H1 (cell line): ENCODE measurements at regions not wholly inside any gene's neighbourhood (a gene's known extent, or its start where the extent isn't known, plus 50 kb on each side); places are given as distances from the start of the nearest gene placed in this dataset.

Experiments
- CTCF ChIA-PET: fragments of 300-600 bp; sonication (Branson Sonifier 250); formaldehyde crosslinking; loops from one replicate; lab custom pipeline; 2021; ENCODE audit not compliant: partially characterized antibody; lab: Charles Lee
- POLR2A ChIA-PET: fragments of 300-600 bp; sonication (Branson Sonifier 250); formaldehyde crosslinking; loops from one replicate; lab custom pipeline; 2021; ENCODE audit warnings: inconsistent platforms; ENCODE audit not compliant: partially characterized antibody; lab: Charles Lee
- DNase-seq, 2 experiments: peaks; one replicate each; pipeline versions ENCODE4 v3.0.0 to v3.0.0-alpha.2; 2010 to 2022; ENCODE audit warnings: low spot score in 2 of 2, low read depth in 1 of 2, mixed read lengths in 1 of 2
- FAIRE-seq: peaks from 2 replicates; lab custom pipeline; 2011; peaks lifted over from hg19 to GRCh38; lab: Jason Lieb, UNC
- H2AFZ ChIP-seq: 2 replicates; pipeline ENCODE4 v1.8.1; 2012; ENCODE audit warnings: low read length, inconsistent platforms
- H2AK5ac ChIP-seq: 2 replicates; pipeline ENCODE4 v1.6.1; 2013; ENCODE audit warnings: low read depth, low read length
- H2BK120ac ChIP-seq: replicated peaks from 2 replicates; pipeline ENCODE3; 2013; ENCODE audit warnings: low read depth, low read length, inconsistent platforms
- H2BK12ac ChIP-seq: 2 replicates; pipeline ENCODE4 v1.6.1; 2013; ENCODE audit warnings: low read depth, low read length
- H2BK15ac ChIP-seq: 2 replicates; pipeline ENCODE4 v1.6.1; 2013; ENCODE audit warnings: low read length
- H2BK20ac ChIP-seq: 2 replicates; pipeline ENCODE4 v1.6.1; 2013; ENCODE audit warnings: low read length
- H2BK5ac ChIP-seq: 2 replicates; pipeline ENCODE4 v1.6.1; 2013; ENCODE audit warnings: low read depth, low read length
- H3K14ac ChIP-seq: 2 replicates; pipeline ENCODE4 v1.6.1; 2013; ENCODE audit warnings: inconsistent platforms; ENCODE audit not compliant: insufficient read length
- H3K18ac ChIP-seq: 2 replicates; pipeline ENCODE4 v1.6.1; 2013; ENCODE audit warnings: low read length; ENCODE audit errors: extremely low read depth
- H3K23ac ChIP-seq: 2 replicates; pipeline ENCODE4 v1.6.1; 2013; ENCODE audit warnings: inconsistent platforms; ENCODE audit not compliant: insufficient read length
- H3K23me2 ChIP-seq: 2 replicates; pipeline ENCODE4 v1.6.1; 2013; ENCODE audit warnings: low read depth, low read length
- H3K27ac ChIP-seq: 2 replicates; pipeline ENCODE4 v1.6.1; 2011; ENCODE audit warnings: low read depth, low read length, inconsistent platforms
- H3K27me3 ChIP-seq, 4 experiments: replicated peaks in 1 of 4; 1 replicate in 1 of 4; 2 replicates in 3 of 4; pipeline versions ENCODE4 v1.6.1 to v1.8.1; 2011 to 2013; ENCODE audit warnings: low read length in 3 of 4, mild to moderate bottlenecking in 3 of 4, inconsistent platforms in 2 of 4, mixed read lengths in 2 of 4, moderate library complexity in 1 of 4; ENCODE audit not compliant: control insufficient read depth in 3 of 4, insufficient read depth in 3 of 4; ENCODE audit errors: extremely low read depth in 1 of 4
- H3K36me3 ChIP-seq, 4 experiments: 2 replicates each; pipeline versions ENCODE4 v1.6.1 to v1.8.1; 2011 to 2013; ENCODE audit warnings: mild to moderate bottlenecking in 4 of 4, low read length in 3 of 4, moderate library complexity in 2 of 4, control low read depth in 1 of 4, inconsistent platforms in 1 of 4; ENCODE audit not compliant: insufficient read depth in 4 of 4, control insufficient read depth in 2 of 4
- H3K4ac ChIP-seq: replicated peaks from 2 replicates; pipeline ENCODE3; 2013; ENCODE audit warnings: low read length, low read depth, mixed read lengths, inconsistent platforms; ENCODE audit not compliant: insufficient read length
- H3K4me1 ChIP-seq, 4 experiments: replicated peaks in 1 of 4; 1 replicate in 1 of 4; 2 replicates in 3 of 4; pipeline versions ENCODE4 v1.6.1 to v1.8.1; 2011 to 2013; ENCODE audit warnings: low read length in 3 of 4, inconsistent platforms in 2 of 4, mixed read lengths in 1 of 4; ENCODE audit not compliant: insufficient read depth in 4 of 4, control insufficient read depth in 3 of 4
- H3K4me2 ChIP-seq, 2 experiments: 2 replicates each; pipeline versions ENCODE4 v1.6.1 to v1.8.1; 2011 to 2013; ENCODE audit warnings: low read depth in 2 of 2, low read length in 2 of 2, control low read depth in 1 of 2, inconsistent platforms in 1 of 2, mild to moderate bottlenecking in 1 of 2; ENCODE audit not compliant: insufficient read depth in 1 of 2
- H3K4me3 ChIP-seq, 4 experiments: fragments of 200-600, 300-600 bp in 1 of 4; sonication (generic), shearing (Covaris generic), sonication (Bioruptor Twin) in 1 of 4; 2 replicates each; pipeline versions ENCODE4 v1.5.1 to v1.8.1; 2011 to 2016; ENCODE audit warnings: low read length in 4 of 4, low read depth in 3 of 4, control low read depth in 2 of 4, inconsistent platforms in 2 of 4, mild to moderate bottlenecking in 2 of 4, mixed read lengths in 1 of 4, moderate library complexity in 1 of 4; ENCODE audit not compliant: insufficient read depth in 2 of 4; ENCODE audit errors: extremely low read depth in 1 of 4
- H3K56ac ChIP-seq: replicated peaks from 2 replicates; pipeline ENCODE3; 2013; ENCODE audit warnings: low read depth, mild to moderate bottlenecking, mixed read lengths, low read length, inconsistent platforms; ENCODE audit not compliant: insufficient read length
- H3K79me1 ChIP-seq: 2 replicates; pipeline ENCODE4 v1.6.1; 2013; ENCODE audit warnings: low read depth, low read length, control low read depth
- H3K79me2 ChIP-seq, 2 experiments: 2 replicates each; pipeline versions ENCODE4 v1.6.1 to v1.8.1; 2012 to 2013; ENCODE audit warnings: low read length in 2 of 2, mild to moderate bottlenecking in 2 of 2, inconsistent platforms in 1 of 2; ENCODE audit not compliant: insufficient read depth in 2 of 2, control insufficient read depth in 1 of 2
- H3K9ac ChIP-seq, 4 experiments: replicated peaks in 1 of 4; 1 replicate in 1 of 4; 2 replicates in 3 of 4; pipeline versions ENCODE4 v1.6.1 to v1.8.1; 2011 to 2013; ENCODE audit warnings: low read depth in 3 of 4, low read length in 3 of 4, control low read depth in 2 of 4, mild to moderate bottlenecking in 2 of 4, moderate library complexity in 2 of 4, inconsistent platforms in 1 of 4; ENCODE audit errors: extremely low read depth in 1 of 4
- H3K9me3 ChIP-seq, 2 experiments: 2 replicates each; pipeline versions ENCODE4 v1.6.1 to v1.8.1; 2012 to 2013; ENCODE audit warnings: mild to moderate bottlenecking in 2 of 2, moderate library complexity in 2 of 2, control low read depth in 1 of 2, inconsistent platforms in 1 of 2, low read depth in 1 of 2, low read length in 1 of 2, mixed read lengths in 1 of 2; ENCODE audit not compliant: insufficient read depth in 2 of 2
- H4K20me1 ChIP-seq, 2 experiments: replicated peaks in 1 of 2; 2 replicates each; pipeline versions ENCODE3 to v1.8.1; 2011 to 2013; ENCODE audit warnings: inconsistent platforms in 2 of 2, low read length in 2 of 2, mild to moderate bottlenecking in 1 of 2; ENCODE audit not compliant: insufficient read depth in 2 of 2, control insufficient read depth in 1 of 2
- H4K5ac ChIP-seq: 2 replicates; pipeline ENCODE4 v1.6.1; 2013; ENCODE audit warnings: low read length, low read depth, mixed read lengths, inconsistent platforms; ENCODE audit not compliant: insufficient read length
- H4K8ac ChIP-seq: 2 replicates; pipeline ENCODE4 v1.8.0; 2013; ENCODE audit warnings: mild to moderate bottlenecking, moderate library complexity, low read length, inconsistent platforms; ENCODE audit not compliant: insufficient read depth; ENCODE audit errors: extremely low read depth
- H4K91ac ChIP-seq: replicated peaks from 2 replicates; pipeline ENCODE3; 2013; ENCODE audit warnings: low read length, mixed read lengths, inconsistent platforms; ENCODE audit not compliant: insufficient read length
- ASH2L ChIP-seq: fragments of 200-600, 300-600 bp; sonication (generic); IDR thresholded peaks from one replicate; pipeline ENCODE4 v1.7.1; 2017; ENCODE audit warnings: low read length
- CHD1 ChIP-seq: IDR thresholded peaks from 2 replicates; pipeline ENCODE4 v1.6.1; 2012; ENCODE audit warnings: low read depth, low read length, improper control_type of control experiment
- CHD2 ChIP-seq: IDR thresholded peaks from 2 replicates; pipeline ENCODE4 v1.6.1; 2012; ENCODE audit warnings: low read length, improper control_type of control experiment
- GABPA ChIP-seq: IDR thresholded peaks from 2 replicates; pipeline ENCODE4 v1.6.1; 2011; ENCODE audit warnings: mild to moderate bottlenecking, low read length, moderate library complexity, borderline replicate concordance; ENCODE audit not compliant: insufficient read depth
- HDAC6 ChIP-seq: IDR thresholded peaks from one replicate; pipeline ENCODE4 v1.7.1; 2012; ENCODE audit warnings: low read depth, mild to moderate bottlenecking, inconsistent platforms, low read length, moderate library complexity
- JUND ChIP-seq: IDR thresholded peaks from 2 replicates; pipeline ENCODE4 v1.6.1; 2011; ENCODE audit warnings: mild to moderate bottlenecking, improper control_type of control experiment, low read length
- PHF8 ChIP-seq: fragments of 200-600 bp; sonication (generic); conservative IDR thresholded peaks from 2 replicates; pipeline ENCODE4 v1.7.1; 2012; ENCODE audit warnings: low read depth, mild to moderate bottlenecking, inconsistent platforms, low read length, moderate library complexity
- POU5F1 ChIP-seq: IDR thresholded peaks from 2 replicates; pipeline ENCODE4 v1.6.1; 2011; ENCODE audit warnings: low read depth, mild to moderate bottlenecking, low read length, moderate library complexity
- RFX5 ChIP-seq: IDR thresholded peaks from 2 replicates; pipeline ENCODE4 v1.6.1; 2011; ENCODE audit warnings: low read depth, low read length, improper control_type of control experiment, borderline replicate concordance
- SIN3A ChIP-seq, 2 experiments: IDR thresholded peaks in 1 of 2; conservative IDR thresholded peaks in 1 of 2; 2 replicates each; pipeline ENCODE4 v1.6.1; 2011 to 2012; ENCODE audit warnings: low read length in 2 of 2, improper control_type of control experiment in 1 of 2, low read depth in 1 of 2, mild to moderate bottlenecking in 1 of 2
- SIX5 ChIP-seq: IDR thresholded peaks from 2 replicates; pipeline ENCODE4 v1.6.1; 2011; ENCODE audit warnings: mild to moderate bottlenecking, low read depth, low read length
- SP4 ChIP-seq: IDR thresholded peaks from 2 replicates; pipeline ENCODE4 v1.6.1; 2012; ENCODE audit warnings: low read length, inconsistent platforms
- TAF1 ChIP-seq: IDR thresholded peaks from 2 replicates; pipeline ENCODE4 v1.6.1; 2011; ENCODE audit warnings: mild to moderate bottlenecking, low read depth, low read length
- TBP ChIP-seq: IDR thresholded peaks from 2 replicates; pipeline ENCODE4 v1.6.1; 2011; ENCODE audit warnings: low read depth, low read length, improper control_type of control experiment
- TEAD4 ChIP-seq: IDR thresholded peaks from 2 replicates; pipeline ENCODE4 v1.6.1; 2012; ENCODE audit warnings: low read depth, low read length, inconsistent platforms, mixed read lengths
- YY1 ChIP-seq: IDR thresholded peaks from 2 replicates; pipeline ENCODE4 v1.6.1; 2011; ENCODE audit warnings: low read depth, mild to moderate bottlenecking, low read length
- WGBS, 2 experiments: shearing (Covaris generic) in 1 of 2; methylation state at CpG; one replicate each; pipeline versions ENCODE4 v1.1.6 to v1.1.7; 2013 to 2015; ENCODE audit warnings: low lambda C conversion rate in 2 of 2, mixed read lengths in 2 of 2, inconsistent platforms in 1 of 2, low coverage in 1 of 2, missing lambda C conversion rate in 1 of 2; ENCODE audit not compliant: insufficient replicate concordance in 2 of 2, insufficient coverage in 1 of 2, insufficient read length in 1 of 2; ENCODE audit errors: extremely low coverage in 1 of 2, missing lambda C conversion rate in 1 of 2; 5-methylcytosine and 5-hydroxymethylcytosine counted together

DNA sequence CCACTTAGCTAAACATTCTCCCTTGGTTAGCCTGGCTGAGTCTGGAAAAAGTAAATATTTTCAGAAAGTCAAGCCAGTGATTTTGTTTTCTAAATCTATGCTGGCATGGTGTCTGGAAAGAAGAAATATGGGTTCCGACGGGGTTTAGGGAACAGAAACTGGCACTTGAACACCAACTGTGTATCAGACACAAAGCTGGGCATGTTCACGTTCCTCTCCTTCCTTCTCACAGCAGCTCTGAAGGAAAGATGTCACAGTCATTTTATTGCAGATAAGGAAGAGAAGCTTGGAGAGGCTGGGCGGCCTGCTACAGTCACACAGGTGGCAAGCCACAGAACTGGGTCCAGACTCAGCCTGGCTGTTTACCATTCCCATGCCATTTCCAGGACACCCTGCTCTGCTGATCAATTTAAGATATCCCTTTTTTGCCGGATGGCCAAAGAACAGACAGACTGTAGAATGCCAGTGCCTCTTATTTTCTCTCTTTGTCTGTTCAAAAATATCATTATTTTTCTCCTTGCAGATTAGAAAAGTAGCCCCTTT, 118.8 kb downstream of the HERPUD2 start:
- H3K14ac ChIP-seq: no peak overlapping the region
- no peak overlapping the region for H4K8ac ChIP-seq
- DNase-seq (no peak), FAIRE-seq (no peak)
- no peak overlapping the region for H3K4me3 ChIP-seq
- no peak overlapping the region for H2BK5ac ChIP-seq
- no peaks in the 10 kb centered on the region for H3K4me1 ChIP-seq
- H3K18ac ChIP-seq: no peak overlapping the region
- H2AFZ ChIP-seq: no peak overlapping the region
- no peak overlapping the region for H4K91ac ChIP-seq
- no peak overlapping the region for H3K4me2 ChIP-seq
- ChIA-PET POLR2A (no interaction called here), CTCF (interaction anchor here (0.6 to 2.7 kb wide), 2 partner anchors 17 to 141 kb away, joined by 3 to 11 read pairs; no protein-coding TSS in a partner anchor)
- H3K9ac ChIP-seq: no peak overlapping the region
- no peak overlapping the region for H3K23ac ChIP-seq
- H2BK15ac ChIP-seq: no peak overlapping the region
- H3K9me3 ChIP-seq: no peaks in the 10 kb centered on the region
- H3K4ac ChIP-seq: no peak overlapping the region
- no peaks in the 10 kb centered on the region for H3K79me2 ChIP-seq
- no peak overlapping the region for H3K56ac ChIP-seq
- 91% methylated on average over 5 of the region's 5 CpGs; no CpG with 5 or more reads in 1 of the 2 experiments for WGBS, 2 experiments
- H3K79me1 ChIP-seq: no peaks in the 10 kb centered on the region
- H3K27me3 ChIP-seq: no peaks in the 10 kb centered on the region
- H2BK120ac ChIP-seq: no peak overlapping the region
- no peak overlapping the region for H2BK12ac ChIP-seq
- no peak overlapping the region for H4K5ac ChIP-seq
- no peak overlapping the region for H2BK20ac ChIP-seq
- H3K27ac ChIP-seq: no peak overlapping the region
- H3K36me3 ChIP-seq: no peaks in the 10 kb centered on the region
- H4K20me1 ChIP-seq: no peaks in the 10 kb centered on the region
- no peak overlapping the region for H2AK5ac ChIP-seq
- H3K23me2 ChIP-seq: no peaks in the 10 kb centered on the region
- TF ChIP-seq ASH2L: no peak
- TF ChIP-seq SP4: no peak
- no peak for TF ChIP-seq TAF1
- TF ChIP-seq PHF8: no peak
- TF ChIP-seq CHD2: no peak
- TF ChIP-seq TEAD4: no peak
- TF ChIP-seq TBP: no peak
- TF ChIP-seq YY1: no peak
- TF ChIP-seq RFX5: no peak
- TF ChIP-seq CHD1: no peak
- no peak for TF ChIP-seq SIX5
- no peak for TF ChIP-seq HDAC6
- TF ChIP-seq GABPA: no peak
- no peak for TF ChIP-seq POU5F1
- no peak for TF ChIP-seq JUND
- no peak for TF ChIP-seq SIN3A (conservative IDR thresholded peaks at IDR 0.05 in 1 of 2, IDR thresholded peaks at IDR 0.05 in 1 of 2; ENCODE audit: low read depth in 1 of 2, low read length in 2 of 2)
